Stimulated activated CD8-positive, alpha-beta memory T cell treated with anti-CD3 and anti-CD28 coated beads, Interleukin-7, amount 100 ng/mL, for 4 hours (primary cell): ENCODE measurements at regions not wholly inside any gene's neighbourhood (a gene's known extent, or its start where the extent isn't known, plus 50 kb on each side); places are given as distances from the start of the nearest gene placed in this dataset.
"Not testable (repeated sequence)": the region's sequence is repeated elsewhere in the genome, so short reads cannot be mapped to it uniquely, and the experiment has no call there.

Source experiments
- DNase-seq, 2 donors: peaks; one replicate each; pipeline ENCODE4 v3.0.0-alpha.2; 2020; ENCODE audit warnings: low read depth in 2 of 2

DNA sequence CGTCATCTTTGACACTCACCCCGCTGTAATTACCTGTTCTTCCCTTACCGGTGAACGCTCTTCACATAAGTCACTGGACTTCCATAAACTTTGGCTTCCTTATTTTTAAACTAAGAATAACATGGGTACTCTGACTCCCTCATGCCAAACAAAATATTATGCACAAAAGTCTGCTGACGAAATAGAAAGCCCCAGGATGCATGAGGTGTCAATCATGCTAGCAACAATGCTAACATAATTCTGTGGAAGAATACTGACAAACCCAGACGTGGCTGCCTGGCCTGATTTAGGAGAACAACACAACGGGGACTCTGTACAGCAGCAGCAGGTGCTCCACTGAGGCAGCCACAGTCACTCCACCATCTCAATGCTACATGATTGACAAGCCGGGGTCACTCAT is 137.5 kb downstream of the CCDC71L start:
- no peak for DNase-seq

DNA sequence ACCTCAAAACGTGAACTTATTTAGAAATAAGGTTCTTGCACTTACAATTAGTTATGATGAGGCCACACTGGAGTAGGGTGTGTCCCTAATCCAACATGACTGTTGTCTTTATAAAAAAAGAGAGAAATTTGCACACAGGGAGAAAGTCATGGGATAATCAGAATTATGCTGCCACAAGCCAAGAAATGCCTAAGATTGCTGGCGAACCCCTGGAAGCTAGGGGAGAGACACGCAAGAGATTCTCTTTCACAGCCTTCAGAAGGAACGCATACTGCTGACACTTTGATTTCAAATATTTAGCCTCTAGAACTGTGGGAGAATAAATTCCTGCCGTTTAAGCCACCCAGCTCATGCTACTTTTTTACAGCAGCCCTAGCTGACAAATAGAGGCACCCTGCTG is 138.3 kb downstream of the CCDC71L start:
- no peak for DNase-seq

DNA sequence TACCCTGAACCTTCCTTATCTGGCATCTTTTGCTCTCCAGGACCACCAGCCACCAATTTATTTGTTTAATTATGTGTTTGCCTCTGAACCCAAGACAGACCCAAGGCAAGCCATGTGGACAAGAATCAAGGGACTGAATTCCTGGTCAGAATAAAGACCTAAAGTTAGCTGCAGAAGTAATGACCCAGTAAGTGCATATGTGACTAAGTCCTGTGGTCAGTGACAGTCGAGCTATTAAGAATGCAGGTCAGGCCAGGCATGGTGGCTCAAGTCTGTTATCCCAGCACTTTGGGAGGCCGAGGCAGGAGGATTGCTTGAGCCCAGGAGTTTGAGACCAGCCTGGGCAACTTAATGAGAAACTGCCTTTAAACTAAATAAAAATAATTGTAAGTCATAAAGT is 139.4 kb downstream of the CCDC71L start:
- DNase-seq = no peak

GRCh38 chr7:106520962-106521514 is 139.9 kb downstream of the CCDC71L start:
- DNase-seq = no peak

- DNase-seq = no peak
Observed at GRCh38 chr7:106518967-106519366, 142.0 kb downstream of the CCDC71L start.

DNA sequence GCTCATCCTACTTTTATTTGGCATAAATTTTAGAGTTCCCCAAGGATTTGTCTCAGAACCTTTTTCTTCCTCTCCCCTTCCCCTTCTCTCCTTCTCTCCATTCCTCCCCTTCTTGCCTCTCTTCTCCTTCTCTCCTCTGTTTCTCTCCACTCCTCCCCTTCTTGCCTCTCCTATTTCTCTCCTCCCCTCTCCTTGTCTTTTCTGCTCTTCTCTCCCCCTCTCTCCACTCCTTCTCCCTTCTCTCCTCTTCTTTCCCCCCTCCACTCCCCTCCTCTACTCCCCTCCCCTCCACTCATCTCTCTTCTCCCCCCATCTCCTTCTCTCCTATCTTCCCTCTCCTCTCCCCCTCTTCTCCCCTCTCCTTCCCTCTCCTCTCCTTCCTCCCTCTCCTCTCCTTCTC is 142.7 kb downstream of the CCDC71L start:
- DNase-seq = no peak

GRCh38 chr7:106517508-106517907 is 143.4 kb downstream of the CCDC71L start:
- no peak for DNase-seq

DNA sequence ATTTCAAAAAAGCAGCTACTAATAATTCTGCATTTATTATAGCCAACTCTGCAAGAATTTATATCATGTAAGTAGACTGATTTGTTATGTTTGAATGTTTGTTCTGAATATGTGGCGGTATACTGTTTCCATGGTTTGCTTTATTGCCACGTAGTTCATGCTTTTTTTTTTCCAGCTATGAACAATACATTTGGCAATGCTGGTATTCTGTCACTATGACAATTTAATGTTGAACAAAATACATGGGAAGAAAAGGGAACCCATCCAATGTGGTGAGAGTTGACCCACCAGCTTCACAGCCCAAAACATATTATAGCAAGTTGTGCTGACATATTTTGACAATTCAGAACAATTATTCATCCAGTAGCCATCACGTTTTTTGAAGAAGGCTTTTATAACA is 145.6 kb downstream of the CCDC71L start:
- no peak for DNase-seq

DNA sequence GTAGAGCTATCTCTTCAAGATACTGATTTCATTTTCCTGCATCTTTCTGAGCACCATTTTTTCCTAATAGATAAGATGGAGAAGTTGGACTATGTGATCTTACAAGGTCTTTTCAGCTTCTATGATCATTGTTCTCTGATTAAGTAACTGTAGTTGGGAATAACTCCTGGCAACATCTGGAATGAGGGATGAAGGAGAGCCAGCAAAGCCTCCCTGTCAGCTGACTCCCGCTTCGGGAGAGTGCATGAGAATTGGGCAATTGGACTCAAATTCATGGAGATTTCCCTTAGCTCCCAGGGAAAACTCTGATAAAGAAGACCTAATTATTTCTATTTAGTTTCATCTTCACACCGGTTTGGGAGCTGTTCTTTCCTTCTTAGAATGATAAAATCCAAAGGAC is 146.1 kb downstream of the CCDC71L start:
- no peak for DNase-seq

- no peak for DNase-seq
Observed at GRCh38 chr7:106512217-106512616, 148.7 kb downstream of the CCDC71L start.

DNA sequence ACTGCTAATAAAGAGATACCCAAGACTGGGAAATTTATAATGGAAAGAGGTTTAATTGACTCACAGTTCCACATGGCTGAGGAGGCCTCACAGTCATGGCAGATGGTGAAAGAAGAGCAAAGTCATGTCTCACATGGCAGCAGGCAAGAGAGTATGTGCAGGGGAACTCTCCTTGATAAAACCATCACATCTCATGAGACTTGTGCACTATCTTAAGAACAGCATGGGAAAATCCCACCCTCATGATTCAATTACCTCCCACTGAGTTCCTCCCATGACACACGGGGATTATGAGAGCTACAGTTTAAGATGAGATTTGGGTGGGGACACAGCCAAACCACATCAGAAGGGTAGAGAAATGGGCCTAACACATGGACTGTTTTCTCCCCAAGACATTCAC is 156.3 kb downstream of the CCDC71L start:
- no peak for DNase-seq

DNA sequence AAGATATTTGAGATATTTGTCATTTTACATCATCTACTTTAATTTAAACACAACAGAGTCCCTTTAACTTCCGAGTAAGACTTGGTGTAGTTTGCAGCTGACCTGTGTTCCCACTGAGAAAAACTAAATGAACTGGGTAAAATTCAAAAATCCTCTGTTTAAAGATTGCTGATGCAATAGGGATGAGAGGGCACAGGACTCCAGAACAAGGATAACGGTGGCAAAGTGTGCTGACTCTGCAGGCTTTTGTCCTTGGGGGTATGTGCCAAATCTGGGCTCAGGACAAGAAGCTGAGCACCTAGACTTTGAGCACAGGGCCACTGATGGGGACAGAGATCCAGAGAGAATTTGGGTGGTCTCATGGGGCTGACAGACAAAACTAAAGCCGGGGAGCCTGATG is 156.8 kb downstream of the CCDC71L start:
- DNase-seq = no peak

GRCh38 chr7:106503626-106504025 is 157.3 kb downstream of the CCDC71L start:
- no peak for DNase-seq

DNA sequence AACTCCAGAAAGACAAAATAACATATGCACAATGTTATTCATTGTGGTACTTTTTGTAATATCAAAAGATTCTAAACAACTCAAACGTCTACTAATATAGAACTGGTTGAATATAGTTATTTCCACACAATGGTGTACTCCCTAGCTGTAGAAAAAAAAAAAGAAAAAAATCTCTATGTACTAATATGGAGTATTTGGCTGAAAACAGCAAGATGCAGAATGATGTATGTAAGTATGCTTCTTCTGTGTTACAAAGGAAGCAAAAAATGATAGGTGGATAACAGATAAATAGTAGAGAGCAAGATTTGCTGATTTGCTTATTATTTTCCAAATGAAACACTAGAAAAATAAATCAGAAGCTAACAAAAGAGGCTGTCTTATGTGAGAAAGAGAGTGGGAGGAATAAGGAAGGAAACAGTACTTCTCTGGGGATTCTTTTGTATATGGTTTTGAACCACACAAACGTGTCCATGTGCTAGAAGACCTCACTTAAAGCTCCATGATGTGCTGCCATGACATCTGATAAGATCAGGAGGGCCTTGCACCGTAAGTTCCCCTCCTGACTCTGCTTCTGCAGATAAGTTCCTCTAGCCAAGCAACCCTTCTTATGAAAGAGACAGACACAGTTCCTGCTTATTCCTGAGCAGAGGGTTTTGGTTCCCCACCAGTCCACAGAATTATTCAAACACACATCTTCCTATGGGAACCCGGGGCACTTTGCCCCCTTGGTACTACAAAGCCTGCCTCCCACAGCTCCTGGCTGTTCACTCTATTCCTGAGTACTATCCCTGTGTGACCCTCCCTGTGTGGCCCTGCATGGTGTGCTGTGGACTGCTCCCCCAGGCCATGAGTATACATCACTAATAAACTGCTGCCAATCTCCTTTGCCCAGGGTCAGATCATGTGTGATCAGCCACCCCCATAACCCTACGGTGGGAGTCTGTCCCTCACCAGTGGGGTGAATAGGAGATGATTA is 159.1 kb downstream of the CCDC71L start:
- no peak for DNase-seq

- no peak for DNase-seq
Observed at GRCh38 chr7:106499897-106500296, 161.1 kb downstream of the CCDC71L start.

- DNase-seq = not testable (repeated sequence)
Observed at GRCh38 chr7:106498005-106498404, 163.0 kb downstream of the CCDC71L start.

GRCh38 chr7:106493041-106493731 is 167.8 kb downstream of the CCDC71L start:
- no peak for DNase-seq

- no peak for DNase-seq
Observed at GRCh38 chr7:106488465-106488864, 172.5 kb downstream of the CCDC71L start.

- no peak for DNase-seq
Observed at GRCh38 chr7:106487892-106488291, 173.1 kb downstream of the CCDC71L start.

GRCh38 chr7:106486331-106486730 is 174.6 kb downstream of the CCDC71L start:
- DNase-seq = no peak

DNA sequence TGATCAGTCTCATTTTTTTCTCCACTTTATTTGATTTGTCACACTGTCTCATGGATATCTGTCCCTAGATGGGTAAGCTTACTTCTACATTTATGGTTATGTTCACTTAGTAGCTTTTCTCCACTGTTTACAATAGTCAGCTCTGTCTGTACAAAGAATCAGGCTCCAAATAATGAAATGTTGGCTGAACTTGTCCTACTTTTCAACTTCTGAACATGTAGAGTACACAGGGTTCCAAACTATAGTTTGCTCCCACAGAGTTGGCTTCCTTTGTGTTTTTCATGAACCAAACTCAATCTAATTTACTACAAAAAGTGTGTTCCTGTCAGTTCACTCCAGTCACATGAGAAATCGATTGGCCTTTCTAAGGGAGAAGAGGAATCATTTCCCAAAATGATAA is 175.0 kb downstream of the CCDC71L start:
- no peak for DNase-seq

DNA sequence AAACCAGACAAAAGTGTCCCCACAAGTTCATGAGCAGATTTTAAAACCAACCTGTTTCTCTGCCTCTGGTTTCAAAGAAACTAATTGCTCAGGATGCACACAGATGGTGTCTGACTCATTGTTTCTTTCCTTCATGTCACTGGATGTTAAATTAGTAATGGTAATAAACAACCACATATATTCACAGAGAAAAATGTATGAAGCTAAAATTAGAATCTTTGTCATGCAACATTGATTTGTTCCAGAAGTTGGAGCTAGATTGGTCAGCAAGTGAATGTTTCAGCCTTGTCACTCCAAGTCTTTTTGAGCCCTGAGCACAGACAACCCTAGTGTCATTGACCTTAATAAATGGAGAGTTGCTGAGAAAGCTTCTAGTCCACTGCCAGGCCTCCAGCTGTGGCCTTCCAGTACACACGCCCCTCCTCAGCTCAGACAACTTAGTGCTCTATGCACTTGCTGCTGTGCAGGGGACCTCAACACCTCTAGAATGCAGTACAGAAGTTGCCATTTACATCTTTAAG is 175.9 kb downstream of the CCDC71L start:
- DNase-seq = no peak

GRCh38 chr7:106484562-106484961 is 176.4 kb downstream of the CCDC71L start:
- DNase-seq = no peak
